ENCODE measurements at regions not wholly inside any gene's neighbourhood (a gene's known extent, or its start where the extent isn't known, plus 50 kb on each side); places are given as distances from the start of the nearest gene placed in this dataset.
"Not testable (repeated sequence)": the region's sequence is repeated elsewhere in the genome, so short reads cannot be mapped to it uniquely, and the experiment has no call there.

- DNase-seq: no peak
Measured at GRCh38 chr15:59828861-59829260, 139.7 kb upstream of the BNIP2 start.

GRCh38 chr15:59828263-59828662, 139.1 kb upstream of the BNIP2 start:
- no peak for DNase-seq

GRCh38 chr15:59825901-59826300, 136.8 kb upstream of the BNIP2 start:
- no peak for DNase-seq

- no peak for DNase-seq
Measured at GRCh38 chr15:59821286-59821685, 132.2 kb upstream of the BNIP2 start.

- DNase-seq: no peak
Measured at GRCh38 chr15:59819092-59819491, 130.0 kb upstream of the BNIP2 start.

- no peak for DNase-seq
Measured at GRCh38 chr15:59818336-59818735, 129.2 kb upstream of the BNIP2 start.

- DNase-seq: no peak
Measured at GRCh38 chr15:59817834-59818233, 128.7 kb upstream of the BNIP2 start.

- DNase-seq: no peak
Measured at GRCh38 chr15:59817053-59817452, 127.9 kb upstream of the BNIP2 start.

GRCh38 chr15:59814409-59814808, 125.3 kb upstream of the BNIP2 start:
- no peak for DNase-seq

GRCh38 chr15:59812889-59813288, 123.8 kb upstream of the BNIP2 start:
- no peak for DNase-seq

- no peak for DNase-seq
Measured at GRCh38 chr15:59812250-59812870, 123.2 kb upstream of the BNIP2 start.

GRCh38 chr15:59803293-59803966, 114.3 kb upstream of the BNIP2 start:
- not testable (repeated sequence) for DNase-seq

GRCh38 chr15:59801649-59802048, 112.5 kb upstream of the BNIP2 start:
- DNase-seq: no peak

- DNase-seq: no peak
Measured at GRCh38 chr15:59798605-59798917, 109.4 kb upstream of the BNIP2 start.

GRCh38 chr15:59797756-59798604, 108.9 kb upstream of the BNIP2 start:
- no peak for DNase-seq

GRCh38 chr15:59794229-59794886, 105.2 kb upstream of the BNIP2 start:
- no peak for DNase-seq

- DNase-seq: no peak
Measured at GRCh38 chr15:59792359-59792758, 103.2 kb upstream of the BNIP2 start.

- no peak for DNase-seq
Measured at GRCh38 chr15:59791755-59792154, 102.6 kb upstream of the BNIP2 start.

- DNase-seq: no peak
Measured at GRCh38 chr15:59791079-59791478, 102.0 kb upstream of the BNIP2 start.

GRCh38 chr15:59786466-59786865, 97.3 kb upstream of the BNIP2 start:
- DNase-seq: not testable (repeated sequence)

GRCh38 chr15:59785981-59786380, 96.9 kb upstream of the BNIP2 start:
- not testable (repeated sequence) for DNase-seq

GRCh38 chr15:59783774-59784520, 94.8 kb upstream of the BNIP2 start:
- DNase-seq: not testable (repeated sequence)

GRCh38 chr15:59779110-59779509, 90.0 kb upstream of the BNIP2 start:
- no peak for DNase-seq
